HG02588 (cell line): ENCODE measurements at regions not wholly inside any gene's neighbourhood (a gene's known extent, or its start where the extent isn't known, plus 50 kb on each side); places are given as distances from the start of the nearest gene placed in this dataset.

ENCODE experiments used
- ATAC-seq: cut with Tn5 transposase; IDR thresholded peaks from one replicate; pipeline ENCODE4 v1.9.1; 2021; ENCODE audit warnings: mild to moderate bottlenecking, moderate library complexity; ENCODE audit not compliant: unreplicated experiment

- ATAC-seq = no peak
Measured at GRCh38 chr2:42962508-42962953, 170.1 kb upstream of the HAAO start.

- ATAC-seq = no peak
Measured at GRCh38 chr2:42961961-42962360, 169.6 kb upstream of the HAAO start.

- no peak for ATAC-seq
Measured at GRCh38 chr2:42961385-42961811, 169.0 kb upstream of the HAAO start.

- no peak for ATAC-seq
Measured at GRCh38 chr2:42960842-42961180, 168.4 kb upstream of the HAAO start.

GRCh38 chr2:42960002-42960841 lies 167.8 kb upstream of the HAAO start:
- no peak for ATAC-seq

- no peak for ATAC-seq
Measured at GRCh38 chr2:42959234-42960001, 167.0 kb upstream of the HAAO start.

GRCh38 chr2:42958741-42959233 lies 166.4 kb upstream of the HAAO start:
- no peak for ATAC-seq

- no peak for ATAC-seq
Measured at GRCh38 chr2:42957861-42958301, 165.5 kb upstream of the HAAO start.

- ATAC-seq = no peak
Measured at GRCh38 chr2:42957109-42957860, 164.9 kb upstream of the HAAO start.

- no peak for ATAC-seq
Measured at GRCh38 chr2:42954227-42954962, 162.0 kb upstream of the HAAO start.

GRCh38 chr2:42953216-42953615 lies 160.8 kb upstream of the HAAO start:
- ATAC-seq = no peak

- ATAC-seq = no peak
Measured at GRCh38 chr2:42951263-42951938, 159.0 kb upstream of the HAAO start.

GRCh38 chr2:42949125-42949524 lies 156.7 kb upstream of the HAAO start:
- no peak for ATAC-seq

GRCh38 chr2:42947809-42948600 lies 155.6 kb upstream of the HAAO start:
- no peak for ATAC-seq

- no peak for ATAC-seq
Measured at GRCh38 chr2:42944779-42945415, 152.5 kb upstream of the HAAO start.

GRCh38 chr2:42942990-42943493 lies 150.7 kb upstream of the HAAO start:
- no peak for ATAC-seq

- no peak for ATAC-seq
Measured at GRCh38 chr2:42942214-42942989, 150.0 kb upstream of the HAAO start.
